T47D (cell line): ENCODE measurements at regions not wholly inside any gene's neighbourhood (a gene's known extent, or its start where the extent isn't known, plus 50 kb on each side); places are given as distances from the start of the nearest gene placed in this dataset.

Experiments used
- DNase-seq, 2 experiments: peaks; one replicate each; pipeline versions ENCODE4 v3.0.0 to v3.0.0-alpha.2; 2011 to 2012; ENCODE audit warnings: low read depth in 1 of 2, low spot score in 1 of 2
- JUND ChIP-seq: IDR thresholded peaks from 2 replicates; pipeline ENCODE4 v1.6.1; 2012; ENCODE audit warnings: low read depth
- in situ Hi-C: cut with HindIII; loops from 2 replicates; pipeline ENCODE4 v1.10.0; 2016; ENCODE audit warnings: low sequenced_read_pairs, low pct_unique_long_range_greater_than_20kb

GRCh38 chr12:33562401-33562800 is 122.8 kb upstream of the SYT10 start:
- TF ChIP-seq JUND, result no peak
- DNase-seq, result no peak
- in situ Hi-C loops, result no loop called here

- no peak for TF ChIP-seq JUND
- in situ Hi-C loops, result no loop called here
- DNase-seq, result no peak
Observed at GRCh38 chr12:33566403-33566802, 126.8 kb upstream of the SYT10 start.

DNA sequence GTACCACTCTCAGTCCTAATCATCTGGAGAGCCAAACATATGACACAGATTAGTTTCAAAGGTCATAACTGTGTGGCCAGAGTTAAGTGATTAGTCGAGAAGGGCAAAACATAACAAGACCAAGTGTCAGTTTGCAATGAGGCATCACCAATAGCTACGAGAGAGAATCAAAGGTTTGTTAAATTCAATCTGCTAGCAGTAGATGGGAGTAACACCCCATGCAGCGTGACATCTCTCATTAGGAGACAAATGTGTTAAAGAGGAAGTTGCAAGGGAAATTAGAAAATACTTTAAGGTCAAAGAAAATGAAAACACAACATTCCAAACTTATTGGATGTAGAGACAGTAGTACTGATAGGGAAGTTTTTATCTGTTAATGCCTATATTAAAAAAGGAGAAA is 135.7 kb upstream of the SYT10 start:
- DNase-seq, result no peak
- in situ Hi-C loops, result no loop called here

DNA sequence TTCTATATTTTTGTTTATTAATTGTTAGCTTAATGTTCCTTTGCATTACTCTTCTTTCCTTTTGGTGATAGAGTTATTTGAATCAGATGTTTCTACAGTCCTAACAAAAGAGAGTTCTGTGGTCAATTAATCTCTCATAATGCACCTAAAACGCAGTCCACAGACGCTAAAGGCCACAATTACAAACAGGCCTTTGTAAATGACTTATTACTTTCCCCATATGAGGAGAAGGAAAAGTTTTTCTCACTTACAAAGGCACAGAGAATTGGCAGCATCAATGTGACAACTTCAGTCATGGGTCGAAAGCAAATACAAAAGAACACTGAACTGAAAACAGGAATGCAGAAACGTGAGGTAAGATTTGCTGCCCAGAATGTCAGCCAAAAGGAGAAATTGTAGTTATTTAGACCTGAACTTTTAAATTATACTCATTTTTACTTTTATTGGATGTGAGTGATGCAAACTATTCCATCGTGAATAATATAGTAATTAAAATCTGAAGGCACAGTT is 142.0 kb upstream of the SYT10 start:
- TF ChIP-seq JUND, result no peak
- DNase-seq, result peak in 1 of 2 experiments; percentile 19
- in situ Hi-C loops, result no loop called here

More for the DNA sequence above, 135.7 kb upstream of the SYT10 start:
- TF ChIP-seq JUND, result no peak

- DNase-seq, result no peak
- in situ Hi-C loops, result no loop called here
- TF ChIP-seq JUND, result no peak
Observed at GRCh38 chr12:33586576-33586975, 147.0 kb upstream of the SYT10 start.

DNA sequence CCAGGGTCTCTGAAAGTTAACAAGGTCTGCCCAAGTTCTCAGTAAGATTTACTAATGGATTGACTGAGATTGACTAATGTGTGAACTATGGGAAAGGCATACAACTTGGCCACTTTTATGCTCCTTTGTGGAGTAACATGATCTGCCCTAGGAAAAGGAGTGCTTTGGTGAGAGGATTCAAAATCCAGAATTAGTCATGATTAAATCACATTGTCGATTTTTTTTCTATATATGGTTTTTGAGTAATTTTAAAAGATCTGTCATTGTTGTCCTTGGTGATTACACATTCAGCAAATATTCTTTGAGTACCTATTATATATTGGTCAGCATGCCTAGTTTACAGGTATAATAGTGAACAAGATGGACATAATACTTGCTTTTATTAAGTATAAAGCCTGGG is 147.7 kb upstream of the SYT10 start:
- TF ChIP-seq JUND, result no peak
- in situ Hi-C loops, result no loop called here

GRCh38 chr12:33587784-33588712 is 148.4 kb upstream of the SYT10 start:
- TF ChIP-seq JUND, result no peak
- DNase-seq, result no peak
- in situ Hi-C loops, result no loop called here

More for the DNA sequence above, 147.7 kb upstream of the SYT10 start:
- no peak for DNase-seq

DNA sequence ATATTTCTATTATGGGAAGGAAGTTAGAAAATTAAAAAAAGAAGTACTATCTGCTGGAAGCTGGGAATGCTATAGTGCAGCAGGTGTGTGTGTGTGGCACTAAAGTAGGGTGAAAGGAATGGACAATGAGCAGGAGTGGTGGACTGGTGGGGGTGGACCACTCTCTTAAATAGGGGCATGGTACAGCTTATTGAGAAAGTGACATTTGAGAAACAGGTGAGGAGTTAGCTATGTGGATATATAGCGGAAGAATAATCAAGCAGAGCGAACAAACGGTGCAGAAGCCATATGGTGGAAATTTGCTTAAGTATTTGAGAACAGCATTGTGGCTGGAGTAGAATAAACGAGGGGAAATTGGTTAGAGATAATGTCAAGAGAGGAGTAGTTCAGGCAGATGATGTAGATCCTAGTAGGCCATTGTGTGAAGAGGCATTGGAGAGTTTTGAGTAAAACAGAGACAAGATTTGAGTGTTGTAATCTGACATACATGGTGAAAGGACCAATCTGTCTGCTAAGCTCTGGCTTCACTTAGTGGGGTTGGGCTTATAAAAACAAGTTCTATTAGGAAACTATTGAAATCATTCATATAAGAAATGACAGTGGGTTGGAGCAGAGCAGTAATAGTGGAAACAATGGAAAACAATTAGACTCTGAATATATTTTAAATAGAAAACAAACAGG is 149.2 kb upstream of the SYT10 start:
- in situ Hi-C loops, result no loop called here
- no peak for DNase-seq
- TF ChIP-seq JUND, result no peak

DNA sequence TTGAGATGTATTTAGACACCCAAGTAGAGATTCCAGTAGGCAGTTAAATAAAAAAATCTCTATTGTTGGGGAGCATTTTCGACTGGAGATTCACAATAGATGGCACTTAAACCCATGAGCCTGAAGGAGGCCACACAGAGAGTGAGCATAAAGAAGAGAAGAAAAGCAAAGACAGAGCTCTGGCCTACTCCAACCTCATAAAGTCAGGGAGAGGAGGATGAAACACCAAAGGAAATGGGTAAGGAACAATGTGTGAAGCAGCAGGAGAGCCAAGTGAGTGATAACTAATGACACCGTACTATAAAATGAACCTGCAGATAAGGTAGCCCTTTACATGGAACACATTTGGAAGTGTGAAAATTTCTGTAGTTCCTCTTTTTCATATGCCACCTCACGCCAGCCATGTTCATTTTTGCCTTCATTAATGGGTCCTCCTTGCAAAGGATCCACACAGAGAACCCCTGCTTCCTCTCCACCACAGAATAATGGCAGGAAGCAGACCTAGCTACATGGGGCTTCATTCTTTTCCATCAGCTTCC is 150.0 kb upstream of the SYT10 start:
- no peak for DNase-seq
- in situ Hi-C loops, result no loop called here
- no peak for TF ChIP-seq JUND

- DNase-seq, result no peak
- in situ Hi-C loops, result no loop called here
- no peak for TF ChIP-seq JUND
Observed at GRCh38 chr12:33593753-33594152, 154.1 kb upstream of the SYT10 start.

DNA sequence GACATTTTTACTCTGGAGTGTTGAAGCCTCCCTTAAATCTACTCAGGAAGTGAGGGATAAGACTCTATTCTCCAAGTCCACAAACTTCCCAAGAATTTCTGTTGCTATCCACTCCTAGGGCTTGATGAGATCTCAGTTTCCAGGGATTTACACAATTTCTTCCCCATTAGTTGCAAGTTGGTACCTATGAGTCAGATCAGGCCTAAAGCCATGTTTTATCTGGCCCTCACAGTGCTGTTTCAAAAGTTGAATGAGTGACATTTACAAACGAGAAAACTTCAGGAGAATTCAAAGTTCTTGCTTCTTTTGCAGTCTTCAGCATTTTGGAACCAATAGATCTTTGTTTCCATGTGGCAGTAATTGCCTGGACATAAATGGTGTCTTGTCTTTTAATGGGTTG is 156.4 kb upstream of the SYT10 start:
- TF ChIP-seq JUND, result no peak
- in situ Hi-C loops, result no loop called here
- no peak for DNase-seq

GRCh38 chr12:33596814-33597213 is 157.2 kb upstream of the SYT10 start:
- no peak for TF ChIP-seq JUND
- DNase-seq, result no peak
- in situ Hi-C loops, result no loop called here

- in situ Hi-C loops, result no loop called here
- no peak for TF ChIP-seq JUND
- no peak for DNase-seq
Observed at GRCh38 chr12:33602515-33602914, 162.9 kb upstream of the SYT10 start.
